Activated naive CD8-positive, alpha-beta T cell treated with anti-CD3 and anti-CD28 coated beads for 36 hours (primary cell): ENCODE measurements at regions not wholly inside any gene's neighbourhood (a gene's known extent, or its start where the extent isn't known, plus 50 kb on each side); places are given as distances from the start of the nearest gene placed in this dataset.

Source experiments
- DNase-seq: peaks from one replicate; pipeline ENCODE4 v3.0.0; 2021
- H3K27ac Mint-ChIP-seq: one replicate; pipeline ENCODE4 v1.8.0; 2022; ENCODE audit warnings: mild to moderate bottlenecking, moderate library complexity, mixed read lengths
- H3K27me3 Mint-ChIP-seq: one replicate; pipeline ENCODE4 v1.8.0; 2022; ENCODE audit warnings: mild to moderate bottlenecking, mixed read lengths
- H3K36me3 Mint-ChIP-seq: one replicate; pipeline ENCODE4 v1.8.0; 2021; ENCODE audit warnings: mild to moderate bottlenecking, mixed read lengths
- H3K4me1 Mint-ChIP-seq: one replicate; pipeline ENCODE4 v1.8.0; 2021; ENCODE audit warnings: mixed read lengths
- H3K4me3 Mint-ChIP-seq: one replicate; pipeline ENCODE4 v1.8.0; 2022; ENCODE audit warnings: mild to moderate bottlenecking, moderate library complexity, mixed read lengths
- H3K9me3 Mint-ChIP-seq: one replicate; pipeline ENCODE4 v1.8.0; 2022; ENCODE audit warnings: mixed read lengths

DNA sequence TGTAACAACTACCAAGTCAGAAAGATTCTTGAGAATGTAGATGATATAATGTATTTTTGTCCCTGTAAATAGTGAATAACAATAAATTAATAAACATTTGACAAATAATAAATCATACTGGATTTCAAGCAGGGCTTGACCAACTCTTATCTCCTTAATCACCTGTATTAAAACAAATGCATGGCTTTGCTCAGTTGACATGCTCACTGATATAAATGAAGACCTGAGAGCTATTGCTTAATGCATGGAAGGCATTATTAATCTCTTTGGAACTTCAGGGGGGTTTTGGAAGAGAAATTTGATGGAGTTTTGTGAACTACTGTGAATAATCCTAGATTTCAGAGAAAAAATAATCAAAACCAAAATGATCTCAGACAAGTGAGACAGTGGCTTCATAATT is 1420.4 kb upstream of the TENM4 start:
- Mint-ChIP-seq H3K4me3 (no peak overlapping the region), H3K4me1 (no peaks in the 10 kb centered on the region), H3K27ac (no peak overlapping the region), H3K9me3 (peaks cover 4% of the 10 kb centered on the region), H3K36me3 (no peaks in the 10 kb centered on the region), H3K27me3 (no peaks in the 10 kb centered on the region)
- DNase-seq: no peak

DNA sequence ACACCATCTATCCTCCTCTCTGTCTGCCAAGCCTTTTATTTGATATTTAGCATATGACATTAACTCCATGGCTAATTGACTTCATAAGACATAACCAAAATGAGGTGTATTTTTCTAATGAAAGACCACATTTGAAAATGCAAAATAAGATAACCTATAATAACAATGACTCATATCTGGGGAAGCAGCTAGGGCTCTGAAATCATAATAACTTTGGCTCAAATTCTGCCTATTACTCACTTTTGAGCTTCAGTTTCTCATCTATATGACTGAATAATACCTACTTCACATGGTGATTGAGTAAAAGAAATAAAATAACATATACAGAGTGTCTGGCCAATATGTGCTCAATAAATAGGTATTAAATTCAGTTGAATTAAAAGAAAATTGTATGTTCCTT is 1419.8 kb upstream of the TENM4 start:
- no peaks in the 10 kb centered on the region for H3K4me1 Mint-ChIP-seq

DNA sequence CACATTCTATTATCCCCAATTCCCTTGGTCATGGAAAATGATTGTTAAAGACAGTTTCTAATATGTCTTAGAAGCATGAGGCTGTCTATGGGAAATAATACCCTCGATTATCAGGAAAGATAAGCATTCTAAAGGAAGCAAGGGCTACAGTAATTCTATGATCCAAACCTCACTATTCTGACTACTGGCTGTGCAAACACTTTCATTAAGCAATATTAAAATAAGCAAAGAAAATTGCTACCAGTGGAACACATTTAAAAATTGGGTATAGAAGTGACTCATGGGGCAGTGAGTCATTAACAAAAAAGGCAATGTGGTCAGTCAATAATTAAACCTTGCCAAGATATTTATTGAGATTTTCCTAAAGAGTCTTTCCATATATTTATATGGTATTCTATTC is 1415.2 kb upstream of the TENM4 start:
- Mint-ChIP-seq H3K4me3 (no peak overlapping the region), H3K27me3 (no peaks in the 10 kb centered on the region), H3K9me3 (peaks cover 2% of the 10 kb centered on the region), H3K27ac (no peak overlapping the region), H3K36me3 (no peaks in the 10 kb centered on the region), H3K4me1 (no peaks in the 10 kb centered on the region)
- no peak for DNase-seq

More for the DNA sequence above, 1419.8 kb upstream of the TENM4 start:
- H3K9me3 Mint-ChIP-seq: peaks cover 4% of the 10 kb centered on the region
- no peaks in the 10 kb centered on the region for H3K27me3 Mint-ChIP-seq
- no peak overlapping the region for H3K4me3 Mint-ChIP-seq
- H3K36me3 Mint-ChIP-seq: no peaks in the 10 kb centered on the region
- no peak overlapping the region for H3K27ac Mint-ChIP-seq
- no peak for DNase-seq

DNA sequence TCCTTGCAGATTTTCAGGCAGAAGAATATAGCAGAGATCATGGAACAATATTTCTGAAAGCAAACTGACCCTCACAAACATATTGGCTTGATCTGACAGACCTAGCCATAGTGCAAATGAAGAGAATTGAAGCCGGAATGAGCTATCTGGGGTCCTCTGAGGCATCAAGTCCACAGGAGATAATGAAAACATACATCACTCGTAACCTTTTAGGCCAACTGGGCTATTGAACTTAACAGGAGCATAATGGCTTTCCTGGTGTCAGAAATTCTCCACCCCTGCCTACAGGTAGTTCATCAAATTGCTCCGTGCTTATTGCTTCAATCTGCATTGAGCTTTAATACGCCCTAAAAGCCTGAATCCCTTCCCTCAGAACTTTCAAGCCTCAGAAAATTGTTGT is 1414.6 kb upstream of the TENM4 start:
- Mint-ChIP-seq H3K36me3 (no peaks in the 10 kb centered on the region), H3K4me1 (no peaks in the 10 kb centered on the region), H3K9me3 (peaks cover 3% of the 10 kb centered on the region)

DNA sequence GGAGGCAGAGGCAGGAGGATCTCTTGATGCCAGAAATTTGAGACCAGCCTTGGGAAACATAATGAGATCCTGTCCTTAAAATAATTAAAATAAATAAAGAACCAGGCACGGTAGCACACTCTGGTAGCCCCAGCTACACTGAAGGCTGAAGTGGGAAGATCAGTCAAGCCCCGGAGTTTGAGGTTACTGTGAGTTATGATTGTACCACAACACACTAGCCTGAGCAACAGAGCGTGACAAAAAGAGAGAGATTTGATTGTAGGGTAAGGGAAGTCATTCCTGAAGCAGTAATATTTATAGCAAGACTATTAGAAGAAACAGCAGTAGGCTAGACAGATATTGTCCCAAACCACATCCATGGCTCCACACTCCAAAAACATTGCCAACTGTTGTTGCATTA is 1408.4 kb upstream of the TENM4 start:
- DNase-seq: no peak
- H3K36me3 Mint-ChIP-seq: no peaks in the 10 kb centered on the region
- H3K9me3 Mint-ChIP-seq: peaks cover 3% of the 10 kb centered on the region
- no peak overlapping the region for H3K4me3 Mint-ChIP-seq
- H3K27me3 Mint-ChIP-seq: no peaks in the 10 kb centered on the region
- no peak overlapping the region for H3K27ac Mint-ChIP-seq
- no peaks in the 10 kb centered on the region for H3K4me1 Mint-ChIP-seq

More for the DNA sequence above, 1414.6 kb upstream of the TENM4 start:
- DNase-seq: no peak
- Mint-ChIP-seq H3K27ac (no peak overlapping the region), H3K4me3 (no peak overlapping the region), H3K27me3 (no peaks in the 10 kb centered on the region)

DNA sequence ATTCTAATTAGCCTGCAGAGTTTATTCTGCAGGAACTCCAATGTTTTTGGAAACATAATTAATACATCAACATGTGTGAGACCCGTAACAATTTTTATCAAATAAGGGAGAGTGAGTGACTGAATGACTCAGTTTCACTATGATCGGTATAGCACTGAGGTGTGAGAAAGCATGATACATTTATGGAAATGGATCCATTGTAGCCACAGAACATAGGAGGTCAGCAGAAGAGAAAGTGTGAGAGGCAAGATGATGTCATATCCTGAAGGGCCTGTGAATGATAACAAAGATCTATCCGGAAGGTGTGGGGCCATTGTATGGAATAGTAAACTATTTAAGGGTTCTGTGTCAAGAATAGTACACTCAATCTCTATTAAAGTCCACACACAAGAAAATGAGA is 1406.1 kb upstream of the TENM4 start:
- H3K4me3 Mint-ChIP-seq: no peak overlapping the region
- no peaks in the 10 kb centered on the region for H3K4me1 Mint-ChIP-seq

DNA sequence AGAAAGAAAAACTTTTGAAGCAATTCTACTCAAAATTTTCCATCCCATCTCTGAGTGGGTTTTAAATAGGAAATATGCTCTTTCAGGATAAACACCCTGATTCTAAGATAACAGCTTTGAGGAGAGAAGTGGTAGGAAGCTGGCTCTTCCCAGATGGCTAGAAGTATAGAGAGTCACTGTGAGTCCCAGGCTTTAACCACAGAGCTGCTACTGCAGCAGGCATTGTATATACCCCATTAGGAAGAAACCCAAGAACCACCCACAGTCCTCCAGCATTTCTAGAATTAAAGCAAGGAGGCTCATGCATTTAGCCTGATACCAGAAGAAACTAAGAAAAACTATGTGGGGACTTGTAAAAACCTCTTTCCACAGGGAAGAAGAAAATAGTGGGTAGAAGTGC is 1405.6 kb upstream of the TENM4 start:
- Mint-ChIP-seq H3K4me3 (no peak overlapping the region), H3K27me3 (no peaks in the 10 kb centered on the region), H3K9me3 (peaks cover 4% of the 10 kb centered on the region), H3K27ac (no peak overlapping the region), H3K4me1 (no peaks in the 10 kb centered on the region), H3K36me3 (no peaks in the 10 kb centered on the region)
- DNase-seq: no peak

More for the DNA sequence above, 1406.1 kb upstream of the TENM4 start:
- no peak for DNase-seq
- no peaks in the 10 kb centered on the region for H3K36me3 Mint-ChIP-seq
- no peak overlapping the region for H3K27ac Mint-ChIP-seq
- H3K9me3 Mint-ChIP-seq: peaks cover 4% of the 10 kb centered on the region
- H3K27me3 Mint-ChIP-seq: no peaks in the 10 kb centered on the region

DNA sequence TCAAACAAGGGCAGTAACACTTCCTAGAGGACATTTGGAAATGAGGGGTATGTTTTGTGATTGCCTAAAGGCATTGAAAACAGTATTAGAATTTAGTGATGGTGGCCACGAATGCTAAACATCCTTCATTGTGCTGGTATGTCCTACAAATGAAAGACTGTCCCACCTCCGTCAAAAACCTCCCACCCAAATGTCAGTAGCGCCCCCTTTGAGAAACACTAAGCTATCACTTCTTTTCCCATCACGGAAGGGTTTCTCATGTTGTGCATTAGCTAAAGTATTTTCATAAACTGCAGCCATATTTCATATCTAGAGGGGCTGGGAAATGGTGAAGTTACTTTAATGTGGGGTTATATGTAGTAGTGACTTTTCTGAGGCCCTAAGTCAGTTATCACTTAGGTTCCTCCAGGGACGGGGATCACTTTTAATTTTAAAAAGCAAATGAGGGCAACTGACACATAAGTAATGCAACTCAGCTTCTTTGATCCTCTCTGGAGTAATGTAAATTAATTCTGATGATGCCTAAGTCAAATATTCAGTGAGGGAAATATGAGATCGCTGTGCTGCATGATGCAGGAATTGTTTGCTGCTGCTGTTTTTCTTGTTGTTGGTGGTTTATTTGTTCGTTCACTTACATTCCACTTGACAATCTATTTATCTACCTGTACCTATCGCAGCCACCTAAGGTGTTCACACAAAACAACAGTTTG is 1403.4 kb upstream of the TENM4 start:
- no peaks in the 10 kb centered on the region for H3K4me1 Mint-ChIP-seq

DNA sequence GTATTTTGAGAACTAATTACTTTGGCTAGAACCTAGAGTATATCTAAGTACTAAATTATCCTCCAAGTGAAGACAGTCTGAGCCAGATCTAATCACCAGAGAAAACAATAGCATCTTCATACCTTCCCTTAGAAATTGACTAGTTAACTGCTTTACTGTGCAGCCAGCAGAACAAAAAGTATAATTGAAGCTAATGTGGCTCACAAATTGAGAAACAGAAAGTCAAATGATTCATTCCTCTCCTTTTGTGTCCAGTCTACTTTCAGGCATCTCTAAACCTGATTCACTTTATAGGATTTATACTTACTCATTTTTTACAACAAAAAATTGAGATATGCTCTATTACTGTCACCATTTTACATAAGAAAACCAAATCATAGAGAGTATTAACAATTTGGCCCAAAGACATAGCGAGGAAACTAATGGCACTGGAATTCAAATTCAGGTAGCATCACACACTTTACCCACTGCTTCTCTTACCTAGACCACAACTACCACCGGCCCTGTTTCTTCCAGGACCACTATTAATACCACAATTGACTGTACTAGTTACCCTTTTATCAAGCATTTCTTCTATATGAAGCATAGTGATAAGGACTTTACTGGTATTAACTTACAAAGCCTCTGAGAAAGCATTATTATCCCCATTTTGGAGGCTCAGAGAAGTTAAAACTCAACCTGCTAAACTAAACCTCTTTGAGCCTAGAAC is 1402.6 kb upstream of the TENM4 start:
- Mint-ChIP-seq H3K4me3 (no peak overlapping the region), H3K27me3 (no peaks in the 10 kb centered on the region), H3K9me3 (peaks cover 1% of the 10 kb centered on the region), H3K36me3 (no peaks in the 10 kb centered on the region), H3K27ac (no peak overlapping the region), H3K4me1 (no peaks in the 10 kb centered on the region)
- no peak for DNase-seq

More for the DNA sequence above, 1403.4 kb upstream of the TENM4 start:
- H3K9me3 Mint-ChIP-seq: peaks cover 1% of the 10 kb centered on the region
- no peak overlapping the region for H3K4me3 Mint-ChIP-seq
- no peak overlapping the region for H3K27ac Mint-ChIP-seq
- H3K36me3 Mint-ChIP-seq: no peaks in the 10 kb centered on the region
- no peak for DNase-seq
- H3K27me3 Mint-ChIP-seq: no peaks in the 10 kb centered on the region

DNA sequence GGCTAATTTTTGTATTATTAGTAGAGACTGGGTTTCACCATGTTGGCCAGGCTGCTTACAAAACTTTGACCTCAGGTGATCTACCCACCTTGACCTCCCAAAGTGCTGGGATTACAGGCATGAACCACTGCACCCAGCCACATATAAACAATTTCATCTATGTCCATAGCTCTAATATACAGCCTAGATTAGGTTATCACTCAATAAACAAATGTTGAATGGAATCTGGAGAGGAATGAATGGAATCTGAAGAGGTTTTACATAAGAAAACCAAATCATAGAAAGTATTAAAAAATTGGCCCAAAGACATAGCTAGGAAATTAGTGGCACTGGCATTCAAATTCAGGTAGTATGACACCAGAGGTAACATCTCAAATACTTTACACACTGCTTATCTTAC is 1401.4 kb upstream of the TENM4 start:
- H3K4me1 Mint-ChIP-seq: no peaks in the 10 kb centered on the region
- no peak overlapping the region for H3K27ac Mint-ChIP-seq
- H3K27me3 Mint-ChIP-seq: no peaks in the 10 kb centered on the region
- H3K4me3 Mint-ChIP-seq: no peak overlapping the region
- no peaks in the 10 kb centered on the region for H3K36me3 Mint-ChIP-seq
- peaks cover 1% of the 10 kb centered on the region for H3K9me3 Mint-ChIP-seq
- DNase-seq: no peak

DNA sequence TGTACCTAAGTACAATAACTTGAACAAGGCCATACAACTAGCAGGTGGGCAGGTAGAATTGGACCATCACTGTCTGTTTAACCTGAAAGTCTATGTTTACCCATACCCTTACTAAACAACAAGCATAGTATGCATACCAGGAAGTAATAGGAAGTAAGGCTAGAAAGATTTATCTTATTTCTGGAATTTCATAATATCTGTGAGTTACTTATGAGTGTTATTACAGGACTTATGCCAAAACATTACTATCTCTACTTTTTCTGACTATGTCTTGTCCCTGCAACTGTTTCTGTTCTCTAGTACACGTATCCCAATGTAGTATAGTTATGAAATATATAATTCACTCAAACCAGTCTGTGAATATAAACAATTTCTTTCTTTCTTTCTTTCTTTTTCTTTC is 1400.8 kb upstream of the TENM4 start:
- Mint-ChIP-seq H3K36me3 (no peaks in the 10 kb centered on the region), H3K4me3 (no peak overlapping the region), H3K9me3 (peaks cover 1% of the 10 kb centered on the region), H3K27me3 (no peaks in the 10 kb centered on the region), H3K27ac (no peak overlapping the region), H3K4me1 (no peaks in the 10 kb centered on the region)
- DNase-seq: no peak

DNA sequence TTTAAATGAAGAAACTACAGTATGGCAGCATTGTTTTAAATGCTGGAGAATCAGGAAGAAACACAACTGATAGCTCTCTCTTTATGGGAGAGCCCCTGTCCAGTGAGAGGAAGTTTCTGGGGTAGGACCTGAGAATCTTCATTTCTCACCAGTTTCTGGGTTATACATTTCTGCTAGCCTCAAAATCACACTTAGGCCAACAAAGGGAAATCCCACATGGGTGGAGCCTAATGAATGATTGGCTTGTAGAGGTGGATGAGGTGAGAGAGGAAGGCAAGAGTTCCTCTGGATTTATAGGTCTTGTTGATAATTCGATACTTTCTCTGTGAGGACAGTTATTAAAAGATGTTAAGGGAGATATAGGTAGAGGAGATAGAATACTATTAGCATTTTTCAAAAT is 1397.3 kb upstream of the TENM4 start:
- Mint-ChIP-seq H3K4me1 (no peaks in the 10 kb centered on the region), H3K4me3 (no peak overlapping the region), H3K27ac (no peak overlapping the region), H3K9me3 (peaks cover 4% of the 10 kb centered on the region), H3K27me3 (no peaks in the 10 kb centered on the region), H3K36me3 (no peaks in the 10 kb centered on the region)
- no peak for DNase-seq

DNA sequence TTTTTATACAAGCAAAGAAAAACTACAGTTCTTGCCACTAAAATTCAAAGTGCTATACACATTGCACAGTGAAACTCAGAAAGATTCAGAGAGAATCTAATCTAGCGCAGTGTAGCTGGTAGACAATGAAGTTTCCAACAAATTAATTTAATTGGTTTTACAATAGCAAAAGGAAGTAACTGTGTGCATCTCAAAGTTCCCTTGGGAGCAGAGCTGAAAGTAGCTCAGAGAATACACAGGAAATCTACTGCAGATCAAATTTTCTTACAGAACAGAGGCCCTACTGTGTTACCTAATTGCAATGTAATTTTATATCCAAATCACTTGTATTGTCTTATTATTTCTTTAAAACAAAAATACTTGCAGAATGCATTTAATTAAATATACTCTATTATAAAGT is 1396.2 kb upstream of the TENM4 start:
- H3K36me3 Mint-ChIP-seq: no peaks in the 10 kb centered on the region
- peaks cover 3% of the 10 kb centered on the region for H3K9me3 Mint-ChIP-seq
- no peaks in the 10 kb centered on the region for H3K27me3 Mint-ChIP-seq
- DNase-seq: no peak
- H3K4me1 Mint-ChIP-seq: no peaks in the 10 kb centered on the region
- H3K27ac Mint-ChIP-seq: no peak overlapping the region
- no peak overlapping the region for H3K4me3 Mint-ChIP-seq

DNA sequence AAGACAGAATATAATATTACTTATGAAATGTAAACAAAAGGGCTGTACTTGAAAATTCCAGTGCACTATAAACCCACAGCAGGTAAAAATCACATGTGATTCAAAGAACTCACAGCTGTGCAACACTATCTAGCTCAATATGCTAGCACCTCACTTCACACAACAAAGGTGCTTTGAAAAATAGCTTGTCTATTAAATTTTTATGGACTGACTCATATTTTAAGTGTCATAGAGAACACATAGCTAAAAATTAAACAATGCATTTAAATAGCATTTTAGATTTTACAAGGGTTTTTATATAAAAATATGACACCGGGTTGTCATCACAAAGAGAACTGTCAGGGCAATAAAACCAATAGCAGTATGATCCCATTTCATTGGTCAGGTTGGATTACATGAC is 1390.5 kb upstream of the TENM4 start:
- Mint-ChIP-seq H3K9me3 (peaks cover 4% of the 10 kb centered on the region), H3K27ac (no peak overlapping the region), H3K27me3 (no peaks in the 10 kb centered on the region), H3K4me1 (no peaks in the 10 kb centered on the region), H3K4me3 (no peak overlapping the region), H3K36me3 (no peaks in the 10 kb centered on the region)
- no peak for DNase-seq

DNA sequence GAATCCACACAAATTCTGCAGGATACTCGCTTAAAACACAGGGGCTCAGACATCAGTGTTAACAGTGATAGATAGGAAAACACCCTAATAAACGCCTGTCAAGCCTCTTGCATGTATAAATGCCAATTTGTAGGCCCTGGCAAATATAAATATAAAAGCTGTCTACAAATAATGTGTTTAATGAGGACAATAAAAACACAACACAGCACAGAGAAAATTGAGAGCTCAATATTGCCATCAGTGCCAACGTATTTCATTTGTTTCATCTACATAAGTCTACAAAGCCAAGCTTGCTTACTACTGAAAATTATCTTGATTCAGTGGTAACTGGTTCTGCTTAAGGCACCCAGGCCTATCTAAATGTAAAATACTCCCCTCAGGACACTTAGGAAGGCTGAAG is 1387.0 kb upstream of the TENM4 start:
- DNase-seq: no peak
- Mint-ChIP-seq H3K9me3 (peaks cover 1% of the 10 kb centered on the region), H3K4me1 (no peaks in the 10 kb centered on the region), H3K36me3 (no peaks in the 10 kb centered on the region), H3K27ac (no peak overlapping the region), H3K27me3 (no peaks in the 10 kb centered on the region), H3K4me3 (no peak overlapping the region)

DNA sequence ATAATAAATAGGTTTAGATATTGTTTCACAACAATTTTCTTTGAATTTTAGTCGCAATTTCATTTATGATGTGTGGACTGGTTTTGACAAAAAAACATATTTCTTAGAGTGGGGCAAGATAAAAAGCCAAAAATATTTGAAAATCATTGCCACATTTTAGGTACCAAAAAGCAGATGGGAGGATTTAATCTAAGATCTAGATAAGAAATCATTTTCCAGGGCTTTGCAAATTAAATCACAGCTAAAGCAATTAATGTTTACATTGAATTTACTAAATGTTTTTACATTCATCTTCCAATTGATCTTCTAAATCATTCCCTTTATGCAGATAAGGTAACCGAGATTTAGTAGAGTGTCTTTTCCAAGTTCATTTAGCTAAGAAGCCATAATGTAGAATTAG is 1386.0 kb upstream of the TENM4 start:
- no peak overlapping the region for H3K27ac Mint-ChIP-seq
- H3K4me1 Mint-ChIP-seq: no peaks in the 10 kb centered on the region
- no peaks in the 10 kb centered on the region for H3K27me3 Mint-ChIP-seq
- DNase-seq: no peak
- peaks cover 1% of the 10 kb centered on the region for H3K9me3 Mint-ChIP-seq
- H3K4me3 Mint-ChIP-seq: no peak overlapping the region
- H3K36me3 Mint-ChIP-seq: no peaks in the 10 kb centered on the region
